ENCODE measurements at regions not wholly inside any gene's neighbourhood (a gene's known extent, or its start where the extent isn't known, plus 50 kb on each side); places are given as distances from the start of the nearest gene placed in this dataset.

DNA sequence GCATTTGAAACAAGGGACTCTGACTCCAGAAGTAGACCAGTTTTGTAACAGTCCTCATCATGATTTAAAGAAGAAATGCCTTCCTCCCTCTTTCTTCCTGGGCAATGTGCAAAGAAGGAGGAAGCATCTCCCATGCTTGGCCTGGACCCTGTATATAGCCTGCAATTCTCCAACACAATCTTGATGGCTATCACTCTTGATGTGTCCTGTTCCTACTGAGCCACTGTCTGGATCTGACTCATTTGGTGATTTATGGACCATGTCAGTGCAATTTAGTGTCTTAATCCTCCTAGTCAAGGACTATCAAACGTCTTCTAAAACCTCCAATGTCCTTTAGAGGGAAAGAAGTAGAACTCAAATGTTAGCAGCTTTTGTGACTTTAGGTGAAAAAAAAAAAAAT is 697.3 kb downstream of the TLR4 start:
- TF ChIP-seq, protein P1, sequence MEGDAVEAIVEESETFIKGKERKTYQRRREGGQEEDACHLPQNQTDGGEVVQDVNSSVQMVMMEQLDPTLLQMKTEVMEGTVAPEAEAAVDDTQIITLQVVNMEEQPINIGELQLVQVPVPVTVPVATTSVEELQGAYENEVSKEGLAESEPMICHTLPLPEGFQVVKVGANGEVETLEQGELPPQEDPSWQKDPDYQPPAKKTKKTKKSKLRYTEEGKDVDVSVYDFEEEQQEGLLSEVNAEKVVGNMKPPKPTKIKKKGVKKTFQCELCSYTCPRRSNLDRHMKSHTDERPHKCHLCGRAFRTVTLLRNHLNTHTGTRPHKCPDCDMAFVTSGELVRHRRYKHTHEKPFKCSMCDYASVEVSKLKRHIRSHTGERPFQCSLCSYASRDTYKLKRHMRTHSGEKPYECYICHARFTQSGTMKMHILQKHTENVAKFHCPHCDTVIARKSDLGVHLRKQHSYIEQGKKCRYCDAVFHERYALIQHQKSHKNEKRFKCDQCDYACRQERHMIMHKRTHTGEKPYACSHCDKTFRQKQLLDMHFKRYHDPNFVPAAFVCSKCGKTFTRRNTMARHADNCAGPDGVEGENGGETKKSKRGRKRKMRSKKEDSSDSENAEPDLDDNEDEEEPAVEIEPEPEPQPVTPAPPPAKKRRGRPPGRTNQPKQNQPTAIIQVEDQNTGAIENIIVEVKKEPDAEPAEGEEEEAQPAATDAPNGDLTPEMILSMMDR (IDR thresholded peaks at IDR 0.05; ENCODE audit: unreplicated experiment): no peak
- no peak overlapping the region for H3K4me3 Mint-ChIP-seq (ENCODE audit: low read depth)
- H3K27me3 Mint-ChIP-seq: peaks cover 4% of the 10 kb centered on the region
- H3K9me3 Mint-ChIP-seq (ENCODE audit: low read depth): no peaks in the 10 kb centered on the region
- no peak for DNase-seq (ENCODE audit: low spot score, unreplicated experiment)
- no peaks in the 10 kb centered on the region for H3K4me1 Mint-ChIP-seq (ENCODE audit: low read depth)
- H3K27ac Mint-ChIP-seq: no peak overlapping the region
- no peaks in the 10 kb centered on the region for H3K36me3 Mint-ChIP-seq (ENCODE audit: insufficient read depth)

DNA sequence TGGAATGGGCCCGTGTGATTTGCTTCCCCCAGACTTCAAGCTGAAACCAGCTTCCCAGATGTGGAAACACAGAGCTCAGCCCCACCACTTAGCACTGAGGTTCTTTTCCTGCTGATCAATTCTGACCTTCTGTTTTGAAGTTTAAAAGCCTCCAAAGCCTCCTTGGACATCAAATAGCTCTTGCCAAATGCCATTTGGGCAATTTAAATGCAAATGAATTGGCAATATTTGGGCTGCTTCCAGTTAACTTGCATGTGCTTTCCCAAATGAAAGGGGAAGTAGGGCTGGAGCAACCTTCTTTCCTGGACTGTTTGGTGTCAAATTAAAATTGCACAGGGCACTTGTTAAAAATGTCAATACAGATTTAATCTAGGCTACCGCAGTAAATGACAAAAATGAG is 710.5 kb downstream of the TLR4 start:
- Mint-ChIP-seq H3K27me3 (no peaks in the 10 kb centered on the region), H3K4me1 (ENCODE audit: low read depth) (peaks cover 10% of the 10 kb centered on the region), H3K36me3 (ENCODE audit: insufficient read depth) (no peaks in the 10 kb centered on the region), H3K9me3 (ENCODE audit: low read depth) (no peaks in the 10 kb centered on the region), H3K27ac (no peak overlapping the region), H3K4me3 (ENCODE audit: low read depth) (no peak overlapping the region)
- TF ChIP-seq, protein P1 (IDR thresholded peaks at IDR 0.05; ENCODE audit: unreplicated experiment): no peak
- DNase-seq (ENCODE audit: low spot score, unreplicated experiment): no peak

DNA sequence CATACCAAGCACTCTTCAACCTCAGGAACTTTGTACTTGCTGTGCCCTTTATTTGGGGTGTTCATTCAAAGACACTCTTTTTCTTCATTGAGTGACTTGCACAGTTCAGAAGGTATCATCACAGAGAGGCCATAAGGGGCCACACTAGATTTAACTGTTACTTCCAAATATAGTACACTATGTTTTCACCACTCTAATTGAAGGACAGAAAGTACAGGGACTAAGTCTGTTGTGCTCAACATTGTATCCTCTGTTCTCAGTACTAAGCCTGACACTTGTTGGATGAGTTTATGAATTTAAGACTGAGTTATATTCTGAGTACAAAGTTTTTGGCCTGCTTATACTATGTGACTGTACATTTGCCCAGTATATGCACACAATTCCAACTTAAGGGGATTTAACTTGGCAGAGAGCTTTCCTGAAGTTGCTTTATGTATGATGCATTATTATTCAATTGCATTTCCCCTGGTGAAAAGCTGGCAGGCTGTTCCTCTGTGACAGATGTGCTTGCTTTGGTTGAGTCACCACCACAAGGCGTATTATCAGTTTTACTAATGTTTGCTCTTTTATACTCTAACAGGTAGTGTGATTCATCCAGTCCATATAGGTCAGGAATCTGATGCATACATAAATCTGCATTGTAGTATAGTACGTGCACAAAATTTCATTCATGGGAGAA is 714.8 kb downstream of the TLR4 start:
- H3K27ac Mint-ChIP-seq: no peak overlapping the region
- no peak for DNase-seq (ENCODE audit: low spot score, unreplicated experiment)
- no peaks in the 10 kb centered on the region for H3K27me3 Mint-ChIP-seq
- peaks cover 11% of the 10 kb centered on the region for H3K4me1 Mint-ChIP-seq (ENCODE audit: low read depth)
- TF ChIP-seq, protein P1 (IDR thresholded peaks at IDR 0.05; ENCODE audit: unreplicated experiment): no peak
- H3K4me3 Mint-ChIP-seq (ENCODE audit: low read depth): no peak overlapping the region
- H3K9me3 Mint-ChIP-seq (ENCODE audit: low read depth): no peaks in the 10 kb centered on the region
- H3K36me3 Mint-ChIP-seq (ENCODE audit: insufficient read depth): no peaks in the 10 kb centered on the region

DNA sequence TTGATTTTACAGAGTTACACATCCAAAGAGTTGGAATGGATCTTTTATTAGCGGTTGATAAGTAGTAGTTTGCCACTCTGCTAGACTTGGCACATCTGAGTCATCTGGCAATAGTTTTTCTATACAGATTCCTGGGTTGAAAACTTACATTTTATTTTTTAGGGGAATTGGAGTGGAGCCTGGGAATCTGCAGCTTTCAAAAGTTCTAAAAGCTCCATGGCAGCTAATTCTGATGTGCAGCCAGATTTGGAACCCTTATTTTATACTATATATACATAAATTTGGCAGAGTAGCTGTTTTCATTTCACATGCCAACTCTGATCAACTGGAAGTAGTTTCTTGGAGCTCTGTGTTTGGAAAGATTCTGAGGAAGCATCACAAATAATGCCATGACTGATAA is 715.5 kb downstream of the TLR4 start:
- DNase-seq (ENCODE audit: low spot score, unreplicated experiment): no peak
- peaks cover 9% of the 10 kb centered on the region for H3K4me1 Mint-ChIP-seq (ENCODE audit: low read depth)
- H3K9me3 Mint-ChIP-seq (ENCODE audit: low read depth): no peaks in the 10 kb centered on the region
- no peak overlapping the region for H3K4me3 Mint-ChIP-seq (ENCODE audit: low read depth)
- no peaks in the 10 kb centered on the region for H3K27me3 Mint-ChIP-seq
- TF ChIP-seq, protein P1 (IDR thresholded peaks at IDR 0.05; ENCODE audit: unreplicated experiment): no peak
- H3K36me3 Mint-ChIP-seq (ENCODE audit: insufficient read depth): no peaks in the 10 kb centered on the region
- no peak overlapping the region for H3K27ac Mint-ChIP-seq

DNA sequence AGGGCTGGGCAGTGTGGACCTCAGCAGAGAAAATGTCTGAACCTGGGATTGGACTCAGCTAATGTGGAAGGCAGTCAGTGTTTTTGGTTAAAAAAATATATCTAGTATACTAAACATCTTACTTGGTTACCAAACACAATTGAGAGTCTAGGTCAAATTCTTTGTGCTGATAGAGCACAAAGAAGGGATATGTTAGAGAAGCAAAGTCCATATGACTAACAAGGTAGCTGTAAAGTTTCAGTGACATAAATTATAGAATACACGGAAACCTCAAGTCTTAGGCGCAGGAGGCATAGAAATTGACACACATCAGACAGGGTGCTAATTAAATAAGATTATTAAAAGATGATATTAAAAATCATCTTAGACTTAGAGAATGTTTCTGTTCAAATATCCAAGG is 718.3 kb downstream of the TLR4 start:
- DNase-seq (ENCODE audit: low spot score, unreplicated experiment): no peak
- no peaks in the 10 kb centered on the region for H3K36me3 Mint-ChIP-seq (ENCODE audit: insufficient read depth)
- H3K27me3 Mint-ChIP-seq: no peaks in the 10 kb centered on the region
- no peaks in the 10 kb centered on the region for H3K9me3 Mint-ChIP-seq (ENCODE audit: low read depth)
- no peak overlapping the region for H3K27ac Mint-ChIP-seq
- TF ChIP-seq, protein P1 (IDR thresholded peaks at IDR 0.05; ENCODE audit: unreplicated experiment): no peak
- no peak overlapping the region for H3K4me3 Mint-ChIP-seq (ENCODE audit: low read depth)
- peaks cover 9% of the 10 kb centered on the region for H3K4me1 Mint-ChIP-seq (ENCODE audit: low read depth)

Data from progenitor cell of endocrine pancreas (in vitro differentiated cells).